Nephron (organoid): ENCODE measurements at regions not wholly inside any gene's neighbourhood (a gene's known extent, or its start where the extent isn't known, plus 50 kb on each side); places are given as distances from the start of the nearest gene placed in this dataset.

Source experiments
- H3K27ac Mint-ChIP-seq, 3 experiments: 2 replicates each; pipeline ENCODE4 v1.8.0; 2020; ENCODE audit warnings: mixed read lengths in 3 of 3, mild to moderate bottlenecking in 2 of 3, moderate library complexity in 1 of 3
- H3K27me3 Mint-ChIP-seq: 2 replicates; pipeline ENCODE4 v1.8.0; 2021; ENCODE audit warnings: low read depth, mild to moderate bottlenecking, moderate library complexity, mixed read lengths
- H3K36me3 Mint-ChIP-seq: 2 replicates; pipeline ENCODE4 v1.8.0; 2020; ENCODE audit warnings: low read depth, mixed read lengths
- H3K4me1 Mint-ChIP-seq: 2 replicates; pipeline ENCODE4 v1.8.0; 2020; ENCODE audit warnings: mixed read lengths
- H3K4me3 Mint-ChIP-seq, 3 experiments: 2 replicates each; pipeline ENCODE4 v1.8.0; 2020; ENCODE audit warnings: mild to moderate bottlenecking in 3 of 3, mixed read lengths in 3 of 3, moderate library complexity in 2 of 3
- H3K9me3 Mint-ChIP-seq: 2 replicates; pipeline ENCODE4 v1.8.0; 2020; ENCODE audit warnings: mixed read lengths
- CTCF ChIP-seq, 3 experiments: fragments of 200-600 bp; sonication (generic); IDR thresholded peaks; one replicate each; pipeline ENCODE4 v1.5.0; 2021; ENCODE audit warnings: antibody characterized with exemption in 3 of 3; ENCODE audit not compliant: unreplicated experiment in 3 of 3

GRCh38 chr5:68379275-68380036 lies 163.9 kb downstream of the PIK3R1 start:
- Mint-ChIP-seq H3K27ac (peak overlapping the region; percentile 80 to 93 (median 93)), H3K36me3 (no peaks in the 10 kb centered on the region), H3K4me3 (no peak overlapping the region), H3K4me1 (peaks cover 46% of the 10 kb centered on the region), H3K27me3 (peaks cover 5% of the 10 kb centered on the region), H3K9me3 (no peaks in the 10 kb centered on the region)
- no peak for TF ChIP-seq CTCF (IDR thresholded peaks at IDR 0.05; ENCODE audit: unreplicated experiment in 3 of 3)

- H3K4me1 Mint-ChIP-seq: peaks cover 39% of the 10 kb centered on the region
- H3K27ac Mint-ChIP-seq: peak overlapping the region; percentile 80 to 93 (median 93)
- H3K9me3 Mint-ChIP-seq: no peaks in the 10 kb centered on the region
- H3K4me3 Mint-ChIP-seq: no peak overlapping the region
- TF ChIP-seq CTCF (IDR thresholded peaks at IDR 0.05; ENCODE audit: unreplicated experiment in 3 of 3): no peak
- no peaks in the 10 kb centered on the region for H3K36me3 Mint-ChIP-seq
- peaks cover 5% of the 10 kb centered on the region for H3K27me3 Mint-ChIP-seq
Observed at GRCh38 chr5:68380078-68380477, 164.5 kb downstream of the PIK3R1 start.

GRCh38 chr5:68381060-68381459 lies 165.5 kb downstream of the PIK3R1 start:
- no peak overlapping the region for H3K27ac Mint-ChIP-seq
- H3K4me1 Mint-ChIP-seq: peaks cover 32% of the 10 kb centered on the region
- peaks cover 5% of the 10 kb centered on the region for H3K27me3 Mint-ChIP-seq
- no peaks in the 10 kb centered on the region for H3K36me3 Mint-ChIP-seq
- no peak overlapping the region for H3K4me3 Mint-ChIP-seq
- TF ChIP-seq CTCF (IDR thresholded peaks at IDR 0.05; ENCODE audit: unreplicated experiment in 3 of 3): no peak
- no peaks in the 10 kb centered on the region for H3K9me3 Mint-ChIP-seq

- Mint-ChIP-seq H3K4me1 (peaks cover 24% of the 10 kb centered on the region), H3K27me3 (peaks cover 5% of the 10 kb centered on the region), H3K9me3 (peaks cover 4% of the 10 kb centered on the region), H3K4me3 (no peak overlapping the region), H3K36me3 (no peaks in the 10 kb centered on the region), H3K27ac (peak overlapping the region in 2 of 3 experiments; percentile 10 to 54)
- TF ChIP-seq CTCF (IDR thresholded peaks at IDR 0.05; ENCODE audit: unreplicated experiment in 3 of 3): no peak
Observed at GRCh38 chr5:68381909-68382308, 166.4 kb downstream of the PIK3R1 start.

GRCh38 chr5:68382640-68383039 lies 167.1 kb downstream of the PIK3R1 start:
- no peaks in the 10 kb centered on the region for H3K36me3 Mint-ChIP-seq
- H3K9me3 Mint-ChIP-seq: peaks cover 4% of the 10 kb centered on the region
- H3K4me1 Mint-ChIP-seq: peaks cover 20% of the 10 kb centered on the region
- H3K27me3 Mint-ChIP-seq: peaks cover 5% of the 10 kb centered on the region
- H3K27ac Mint-ChIP-seq: peak overlapping the region in 1 of 3 experiments; percentile 10
- no peak for TF ChIP-seq CTCF (IDR thresholded peaks at IDR 0.05; ENCODE audit: unreplicated experiment in 3 of 3)
- no peak overlapping the region for H3K4me3 Mint-ChIP-seq

- no peak for TF ChIP-seq CTCF (IDR thresholded peaks at IDR 0.05; ENCODE audit: unreplicated experiment in 3 of 3)
- Mint-ChIP-seq H3K27ac (peak overlapping the region in 1 of 3 experiments; percentile 18), H3K4me1 (peaks cover 12% of the 10 kb centered on the region), H3K27me3 (peaks cover 5% of the 10 kb centered on the region), H3K9me3 (peaks cover 4% of the 10 kb centered on the region), H3K4me3 (no peak overlapping the region), H3K36me3 (no peaks in the 10 kb centered on the region)
Observed at GRCh38 chr5:68383888-68384310, 168.3 kb downstream of the PIK3R1 start.
